GM18909 (cell line): ENCODE measurements at regions not wholly inside any gene's neighbourhood (a gene's known extent, or its start where the extent isn't known, plus 50 kb on each side); places are given as distances from the start of the nearest gene placed in this dataset.

ENCODE experiments used
- ATAC-seq: cut with Tn5 transposase; IDR thresholded peaks from one replicate; pipeline ENCODE4 v1.9.1; 2021; ENCODE audit warnings: mild to moderate bottlenecking; ENCODE audit not compliant: unreplicated experiment, poor library complexity

GRCh38 chr20:1721687-1722512 lies 64.3 kb upstream of the SIRPG start:
- ATAC-seq: no peak

GRCh38 chr20:1720845-1721475 lies 63.4 kb upstream of the SIRPG start:
- ATAC-seq: no peak

GRCh38 chr20:1720226-1720625 lies 62.6 kb upstream of the SIRPG start:
- ATAC-seq: no peak

DNA sequence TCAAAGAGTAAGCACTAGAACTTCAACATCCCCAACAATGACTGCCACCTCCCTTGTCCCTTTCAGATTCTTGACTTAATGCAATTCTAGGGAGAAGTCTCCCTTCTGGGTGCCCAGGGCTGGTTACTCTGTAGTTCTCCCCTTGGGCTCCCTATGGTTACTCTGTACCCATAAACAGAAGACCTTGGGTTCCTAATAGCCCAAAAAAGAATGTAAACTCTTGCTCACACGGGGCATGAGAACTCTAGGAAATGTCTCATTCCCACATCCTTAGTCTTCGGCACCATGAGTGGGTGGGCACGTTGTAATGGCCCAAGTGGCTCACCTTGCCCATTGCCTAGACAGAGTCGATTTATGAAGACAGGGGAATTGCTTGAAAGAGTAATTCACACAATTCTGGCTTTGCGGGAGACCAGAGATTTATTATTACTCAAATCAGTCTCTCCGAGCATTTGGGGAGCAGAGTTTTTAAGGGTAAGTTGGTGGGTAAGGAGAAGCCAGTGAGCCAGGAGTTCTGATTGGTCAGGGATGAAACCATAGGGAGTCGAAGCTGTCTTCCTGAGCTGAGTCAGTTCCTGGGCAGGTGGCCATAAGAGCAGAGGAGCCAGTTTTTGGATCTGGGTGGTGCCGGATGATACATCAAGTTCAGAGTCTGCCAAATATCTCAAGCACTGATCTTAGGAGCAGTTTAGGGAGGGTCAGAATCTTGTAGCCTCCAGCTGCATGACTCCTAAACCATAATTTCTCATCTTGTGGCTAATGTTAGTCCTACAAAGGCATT lies 61.2 kb upstream of the SIRPG start:
- no peak for ATAC-seq

DNA sequence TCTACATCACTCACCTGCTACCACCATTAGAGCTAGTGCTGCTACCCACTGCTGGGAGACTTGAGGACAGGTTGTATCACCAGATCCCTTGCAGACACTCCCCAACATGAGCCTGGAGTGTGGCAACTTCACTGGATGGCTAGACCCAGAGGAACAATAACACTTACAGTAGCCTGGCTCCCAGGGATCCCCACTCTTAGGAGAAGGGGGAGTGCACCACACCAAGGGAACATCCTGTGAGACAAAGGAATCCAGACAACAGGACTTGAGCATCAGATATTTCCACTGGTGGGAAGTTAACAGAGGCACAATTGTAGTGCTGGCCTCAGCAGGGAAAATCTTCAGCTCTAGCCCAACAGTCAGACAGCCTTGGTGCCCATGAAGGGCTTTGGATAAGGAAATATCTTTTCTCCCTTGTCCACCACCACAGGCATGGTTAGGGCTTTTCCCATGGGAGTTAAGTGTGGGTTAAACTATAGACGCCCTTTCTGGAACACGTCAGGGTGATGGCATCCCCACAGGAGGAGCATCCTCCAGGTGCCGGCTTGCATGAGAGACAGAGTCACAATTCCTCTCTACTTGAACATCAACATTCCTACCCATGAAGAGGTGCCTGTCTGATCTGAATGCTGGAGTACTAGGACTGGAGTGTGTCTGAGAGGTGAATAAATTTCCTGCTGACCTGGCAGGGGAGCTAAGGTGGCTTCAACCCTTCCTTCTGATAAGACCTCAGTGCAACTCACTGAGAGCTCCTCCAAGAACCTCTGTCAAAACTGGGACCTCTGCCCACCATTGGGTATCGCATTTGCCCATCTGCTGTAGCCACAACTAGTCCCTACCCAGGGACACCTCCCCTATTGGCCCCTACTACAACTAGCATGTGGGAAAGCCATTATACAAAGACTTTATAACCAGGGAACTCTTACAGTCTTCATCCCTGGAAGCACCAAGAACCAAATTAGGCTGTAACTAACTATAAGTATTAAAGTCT lies 55.4 kb upstream of the SIRPG start:
- no peak for ATAC-seq

GRCh38 chr20:1711826-1712601 lies 54.4 kb upstream of the SIRPG start:
- ATAC-seq: no peak

DNA sequence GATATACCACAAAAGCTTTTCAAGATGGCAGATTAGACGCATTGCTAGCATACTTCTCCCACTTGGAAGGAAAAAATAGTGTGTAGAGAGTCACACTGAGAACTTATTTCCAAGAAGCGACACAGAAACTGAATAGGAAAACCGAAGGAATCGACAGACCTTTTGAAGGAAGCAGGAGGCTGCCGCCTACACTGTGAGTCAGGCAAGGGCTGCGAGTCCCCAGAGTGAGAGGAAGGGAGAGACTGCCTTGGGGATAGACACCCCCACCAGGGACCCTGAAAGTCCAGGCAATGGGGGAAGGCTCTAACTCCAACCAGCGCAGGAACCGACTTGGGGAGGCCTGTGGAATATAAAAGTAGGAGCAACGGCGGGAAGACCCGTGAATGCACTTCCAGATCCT lies 53.7 kb upstream of the SIRPG start:
- no peak for ATAC-seq

DNA sequence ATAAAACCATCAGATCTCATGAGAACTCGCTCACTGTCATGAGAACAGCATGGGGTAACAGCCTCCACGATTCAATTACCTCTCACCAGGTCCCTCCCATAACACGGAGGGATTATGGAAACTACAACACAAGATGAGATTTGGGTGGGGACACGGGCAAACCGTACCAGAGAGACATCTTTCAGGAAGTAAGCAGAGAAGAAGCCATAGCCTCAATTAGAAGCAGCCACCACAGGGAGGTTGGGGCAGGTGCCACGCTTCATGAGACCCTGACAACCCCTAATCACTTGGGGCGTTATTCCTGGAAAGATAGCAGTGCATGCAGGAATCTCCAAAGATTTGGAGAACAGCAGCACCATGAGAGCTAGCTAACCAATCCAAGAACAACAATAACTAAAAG lies 52.9 kb upstream of the SIRPG start:
- ATAC-seq: no peak

DNA sequence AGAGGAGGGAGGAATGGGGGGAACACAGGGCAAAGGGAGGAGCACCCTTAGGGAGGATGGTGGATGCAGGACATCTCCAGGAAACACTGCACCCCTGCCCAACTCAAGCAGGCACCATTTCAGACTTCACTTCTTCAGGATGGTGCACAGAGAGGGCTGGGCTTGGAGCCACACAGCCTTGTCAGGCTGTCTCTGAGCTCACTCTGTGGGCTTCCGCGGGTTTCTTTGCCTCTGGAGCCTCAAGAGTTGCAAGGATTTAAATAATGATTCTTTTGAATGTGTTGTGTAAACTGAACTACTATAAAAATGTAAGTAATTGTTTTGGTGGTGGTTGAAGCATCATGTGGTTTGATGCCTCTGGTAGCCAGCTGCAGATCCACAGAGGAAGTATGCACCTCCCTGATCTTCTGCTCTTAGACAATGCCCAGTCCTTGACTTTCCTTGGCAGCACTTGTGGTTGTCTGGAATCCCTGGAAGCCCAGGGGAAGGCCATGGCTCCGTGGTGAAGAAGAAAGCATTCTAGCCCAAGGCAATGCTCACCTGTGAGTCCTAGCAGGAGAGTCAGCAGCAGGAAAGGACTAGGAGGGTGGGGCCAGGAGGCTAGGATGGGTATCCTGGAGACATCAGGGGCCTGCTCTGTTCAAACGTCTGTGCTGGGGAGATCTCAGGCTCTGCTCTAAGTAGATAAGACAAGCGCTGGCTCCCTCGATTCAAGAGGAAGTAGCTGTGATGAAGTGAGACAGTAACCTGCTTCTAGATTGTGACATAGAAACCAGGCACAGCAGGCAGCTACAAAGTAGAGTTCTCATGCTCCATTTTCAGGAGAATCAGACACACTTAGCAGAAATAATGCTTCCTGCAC lies 50.2 kb upstream of the SIRPG start:
- ATAC-seq: no peak
